ENCODE measurements at regions not wholly inside any gene's neighbourhood (a gene's known extent, or its start where the extent isn't known, plus 50 kb on each side); places are given as distances from the start of the nearest gene placed in this dataset.

GRCh38 chr4:159435561-159436023 lies 332.7 kb downstream of the RAPGEF2 start:
- ATAC-seq = no peak
- DNase-seq = no peak

GRCh38 chr4:159443975-159444374 lies 341.1 kb downstream of the RAPGEF2 start:
- no peak for DNase-seq
- no peak for ATAC-seq

More at GRCh38 chr4:159435561-159436023, 332.7 kb downstream of the RAPGEF2 start:
- intact Hi-C loops (cut with DNase I, micrococcal nuclease) = no loop called here

DNA sequence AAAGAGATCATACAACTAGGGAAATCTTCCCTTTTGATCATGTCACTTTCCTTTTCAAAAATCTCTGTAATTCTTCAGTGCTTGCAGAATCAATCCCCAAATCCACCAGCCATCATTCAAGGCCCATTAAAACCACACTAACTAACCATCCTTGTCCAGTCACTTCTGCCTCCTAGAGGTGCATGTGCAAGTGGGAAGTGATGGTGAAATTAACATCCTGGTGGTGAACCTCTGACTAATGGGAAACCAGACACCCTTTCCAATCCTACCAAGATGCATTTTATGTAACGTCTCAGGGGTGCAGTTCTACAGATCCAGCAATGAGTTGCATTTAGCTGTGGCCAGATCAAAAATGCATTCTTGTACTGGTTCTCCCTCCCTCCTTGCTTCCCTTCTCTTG lies 341.8 kb downstream of the RAPGEF2 start:
- DNase-seq = no peak
- no peak for ATAC-seq
- intact Hi-C loops (cut with DNase I, micrococcal nuclease) = loop anchor here in 1 of 2 donors (10.0 kb wide), 1 partner anchor 240 kb away; no protein-coding TSS in a partner anchor

More at GRCh38 chr4:159443975-159444374, 341.1 kb downstream of the RAPGEF2 start:
- intact Hi-C loops (cut with DNase I, micrococcal nuclease) = loop anchor here in 1 of 2 donors (10.0 kb wide), 1 partner anchor 239 kb away; no protein-coding TSS in a partner anchor

DNA sequence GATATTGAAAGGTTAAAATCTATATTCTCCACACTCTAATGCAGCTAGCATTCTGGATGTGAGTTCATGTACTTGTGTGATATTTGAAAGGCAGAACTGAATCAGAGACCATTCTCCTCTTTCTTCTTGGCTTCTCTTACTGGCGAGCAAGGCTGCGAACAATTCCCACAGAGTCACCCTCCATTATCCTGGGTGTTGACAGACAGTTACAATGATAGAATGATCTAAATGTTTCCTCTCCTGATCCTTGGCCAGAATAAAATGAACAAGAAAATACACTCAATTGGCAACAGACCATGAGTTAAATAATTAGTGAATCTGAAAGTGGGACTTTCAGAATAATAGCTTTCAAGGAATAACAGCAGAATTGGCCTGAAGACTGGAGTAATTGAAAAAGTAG lies 342.8 kb downstream of the RAPGEF2 start:
- no peak for DNase-seq
- ATAC-seq = no peak
- intact Hi-C loops (cut with DNase I, micrococcal nuclease) = loop anchor here in 1 of 2 donors (10.0 kb wide), 1 partner anchor 241 kb away; no protein-coding TSS in a partner anchor

DNA sequence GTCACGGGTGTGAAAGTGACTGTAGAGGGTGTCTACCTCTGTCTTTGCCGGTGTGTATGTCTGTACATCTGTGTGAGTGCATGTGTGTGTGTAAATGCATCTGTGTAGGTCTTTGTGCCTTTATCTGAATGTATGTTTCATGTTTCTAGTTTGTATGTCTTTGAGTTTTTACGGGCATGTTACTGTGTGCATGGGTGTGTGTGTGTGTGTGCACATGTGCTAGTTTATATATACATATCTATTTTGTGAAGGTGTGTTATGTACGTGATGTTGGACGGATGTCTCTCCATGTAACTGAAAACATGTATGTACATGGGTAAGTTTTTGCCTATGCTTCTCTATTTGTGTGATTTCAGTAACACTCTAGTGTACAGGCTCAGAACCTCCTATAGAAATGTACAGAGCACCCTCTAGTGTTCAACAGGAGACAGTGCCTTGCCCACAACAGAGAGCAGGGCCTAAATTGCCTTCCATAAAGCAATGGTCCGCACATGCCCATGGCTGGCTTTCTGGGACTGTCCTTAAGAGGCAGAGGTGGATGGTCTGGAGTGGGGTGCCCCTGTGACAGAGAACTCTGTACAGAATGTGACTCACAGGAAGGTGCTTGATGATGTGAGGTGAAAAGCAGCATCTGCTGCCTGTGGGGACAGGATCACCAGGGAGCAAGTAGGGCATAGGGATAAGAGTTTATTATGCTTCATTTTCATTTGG lies 343.5 kb downstream of the RAPGEF2 start:
- intact Hi-C loops (cut with DNase I, micrococcal nuclease) = loop anchor here in 1 of 2 donors (10.0 kb wide), 1 partner anchor 242 kb away; no protein-coding TSS in a partner anchor
- ATAC-seq (peak; percentile 93), DNase-seq (peak in 1 of 2 donors; percentile 18)

GRCh38 chr4:159447296-159447695 lies 344.4 kb downstream of the RAPGEF2 start:
- DNase-seq (no peak), ATAC-seq (no peak)
- intact Hi-C loops (cut with DNase I, micrococcal nuclease) = loop anchor here in 1 of 2 donors (10.0 kb wide), 1 partner anchor 242 kb away; no protein-coding TSS in a partner anchor

GRCh38 chr4:159451006-159451405 lies 348.1 kb downstream of the RAPGEF2 start:
- intact Hi-C loops (cut with DNase I, micrococcal nuclease) = no loop called here
- DNase-seq (no peak), ATAC-seq (no peak)

DNA sequence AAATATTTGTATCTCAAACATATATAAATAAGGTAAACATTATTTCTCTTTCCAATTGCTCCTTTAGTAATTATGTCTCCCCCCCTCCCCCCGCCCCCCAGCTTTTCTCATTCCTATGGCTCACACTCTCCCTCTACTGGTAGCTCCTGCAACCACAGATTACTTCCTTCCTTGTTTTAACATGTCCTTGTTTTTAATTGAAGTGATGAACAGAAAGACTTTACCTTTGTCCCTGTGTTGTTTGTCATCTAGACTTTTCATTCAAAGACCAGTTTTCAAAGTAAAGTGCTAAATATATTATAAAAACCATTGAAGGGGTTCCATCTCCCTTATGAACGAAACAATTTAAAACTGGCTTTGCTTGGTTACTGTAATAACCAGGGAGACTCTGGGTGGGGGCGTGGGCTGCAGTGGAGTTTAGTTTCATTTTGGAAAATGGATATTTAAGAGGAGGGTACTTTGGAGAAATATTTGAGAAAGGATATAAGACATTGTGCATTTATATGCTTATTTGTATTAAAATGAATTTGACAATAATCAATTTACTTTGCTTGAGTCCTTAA lies 352.9 kb downstream of the RAPGEF2 start:
- ATAC-seq = no peak
- peak in 1 of 2 donors; percentile 5 for DNase-seq
- intact Hi-C loops (cut with DNase I, micrococcal nuclease) = no loop called here

DNA sequence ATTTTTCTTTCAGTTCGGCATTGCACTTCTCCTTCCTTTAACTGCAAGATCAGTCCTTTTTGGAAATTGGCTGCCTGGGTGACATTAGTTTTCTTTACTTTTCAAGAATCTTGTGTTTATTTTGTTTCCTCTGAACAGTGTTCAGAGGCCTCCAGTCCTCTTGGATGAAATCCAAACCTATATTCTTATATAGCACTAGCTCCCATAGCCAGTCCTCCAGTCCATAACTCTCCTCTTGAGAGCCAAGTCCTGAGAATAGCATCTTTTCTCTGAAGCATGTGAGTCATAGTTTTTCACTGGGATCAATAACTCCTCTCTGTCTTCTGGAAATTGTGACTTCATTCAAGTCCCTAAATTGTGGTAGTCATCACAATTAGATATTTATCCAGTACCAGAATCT lies 357.5 kb downstream of the RAPGEF2 start:
- ATAC-seq = no peak
- intact Hi-C loops (cut with DNase I, micrococcal nuclease) = no loop called here
- no peak for DNase-seq

DNA sequence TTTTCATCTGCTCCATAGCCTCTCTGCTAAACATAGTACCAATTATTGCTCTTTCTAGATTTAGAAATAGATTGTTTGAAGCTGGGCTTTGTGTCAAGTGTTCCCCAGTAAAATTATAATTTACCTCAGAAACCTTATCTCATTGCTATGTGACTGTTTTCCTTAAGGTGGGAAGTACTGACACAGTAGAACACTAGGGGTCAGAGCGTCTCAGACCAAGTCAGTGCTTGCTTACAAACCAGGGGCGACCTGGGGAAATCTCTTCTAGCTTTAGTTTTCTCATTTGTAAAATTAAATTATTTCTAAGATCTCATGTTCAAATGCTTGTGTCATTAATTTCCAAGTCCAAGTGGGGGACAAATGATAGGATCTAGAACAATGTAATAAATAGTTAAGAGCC lies 360.4 kb downstream of the RAPGEF2 start:
- ATAC-seq (no peak), DNase-seq (no peak)
- intact Hi-C loops (cut with DNase I, micrococcal nuclease) = no loop called here

DNA sequence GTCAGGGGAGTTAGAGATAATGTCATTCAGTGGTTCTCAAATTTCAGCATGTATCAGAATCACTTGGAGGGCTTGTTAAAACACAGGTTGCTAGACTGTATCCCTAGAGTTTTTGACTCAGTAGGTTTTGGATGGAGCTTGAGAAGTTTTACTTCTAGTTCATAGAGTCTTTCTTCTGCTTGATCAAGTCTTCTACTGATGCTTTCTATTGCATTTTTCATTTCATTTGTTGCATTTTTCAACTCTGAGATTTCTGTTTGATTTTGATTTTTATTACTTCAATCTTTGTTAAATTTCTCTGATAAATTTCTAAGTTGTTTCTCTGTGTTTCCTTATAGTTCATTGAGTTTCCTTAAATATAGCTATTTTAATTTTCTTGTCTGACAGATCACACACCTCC lies 361.4 kb downstream of the RAPGEF2 start:
- intact Hi-C loops (cut with DNase I, micrococcal nuclease) = no loop called here
- ATAC-seq (no peak), DNase-seq (no peak)

DNA sequence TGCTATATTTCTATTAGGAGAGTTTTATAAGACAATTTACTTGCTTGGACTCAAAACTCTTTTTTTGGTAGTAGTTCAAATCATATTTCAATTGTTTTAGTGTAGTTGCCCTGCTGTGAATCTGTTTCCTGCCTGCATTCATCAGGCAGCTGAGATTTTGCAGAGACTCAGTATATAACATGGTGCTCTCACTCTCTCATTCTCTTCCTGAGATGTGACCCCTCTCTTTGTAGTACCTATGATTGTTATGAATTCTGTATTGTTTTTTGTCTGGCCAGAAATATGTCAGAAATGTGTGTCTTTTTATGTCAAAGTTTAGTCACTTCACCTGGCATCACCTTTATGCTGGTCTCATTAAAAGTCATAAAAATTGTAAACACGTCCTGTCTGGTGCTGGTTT lies 374.0 kb downstream of the RAPGEF2 start:
- ATAC-seq = no peak
- intact Hi-C loops (cut with DNase I, micrococcal nuclease) = no loop called here

DNA sequence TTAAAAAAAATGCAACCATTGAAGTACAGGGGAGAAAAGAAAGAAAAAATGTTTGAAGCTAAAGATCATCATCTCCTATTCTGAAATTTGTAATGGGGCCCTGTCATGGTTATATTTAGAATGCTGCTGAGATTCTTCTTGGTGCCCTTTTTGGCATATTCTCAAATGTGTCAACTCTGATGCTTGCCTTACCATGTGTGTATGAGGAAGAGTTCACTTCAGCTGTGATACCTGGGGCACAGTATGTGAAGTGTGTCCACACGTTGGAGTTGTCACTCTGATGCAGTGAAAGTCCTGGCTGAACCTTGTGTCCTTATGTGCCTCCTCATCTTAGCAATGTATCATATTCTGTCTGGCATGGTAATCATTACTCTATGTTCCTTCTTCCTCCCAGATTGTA lies 377.9 kb downstream of the RAPGEF2 start:
- DNase-seq (no peak), ATAC-seq (no peak)
- intact Hi-C loops (cut with DNase I, micrococcal nuclease) = no loop called here

More for the DNA sequence above, 374.0 kb downstream of the RAPGEF2 start:
- DNase-seq = no peak

- DNase-seq (no peak), ATAC-seq (no peak)
- intact Hi-C loops (cut with DNase I, micrococcal nuclease) = no loop called here
Measured at GRCh38 chr4:159481936-159482335, 379.1 kb downstream of the RAPGEF2 start.

DNA sequence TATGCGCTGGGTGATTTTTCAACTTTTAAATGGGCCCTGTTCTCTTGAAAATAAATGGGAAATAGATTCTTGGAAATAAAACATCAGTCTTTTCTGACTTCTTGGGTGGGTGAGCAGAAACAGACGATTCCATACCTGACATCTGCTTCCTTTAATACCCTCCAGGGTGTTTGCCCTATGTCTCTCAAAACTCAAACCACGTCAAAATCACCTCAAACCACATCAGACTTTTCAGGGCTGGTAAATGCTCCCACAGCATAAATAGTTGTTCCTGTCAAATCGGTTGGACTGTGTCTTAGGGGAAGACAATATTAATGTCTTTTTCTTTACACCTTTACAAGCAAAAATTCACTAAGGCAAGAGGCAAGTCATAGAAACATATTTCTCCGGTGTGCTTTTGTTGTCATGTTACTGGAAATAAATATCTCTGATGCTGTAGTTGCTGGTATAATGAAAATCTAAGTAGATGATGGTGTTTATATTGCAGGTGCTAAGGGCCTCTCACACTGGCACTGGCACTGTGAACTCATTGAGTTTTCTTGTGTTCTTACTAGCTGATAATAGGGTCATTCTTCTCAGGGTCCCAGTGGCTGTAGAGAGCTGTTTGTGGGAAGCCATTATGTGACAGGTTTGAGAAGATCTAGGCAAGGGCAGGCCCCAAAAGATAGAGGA lies 380.4 kb downstream of the RAPGEF2 start:
- DNase-seq (no peak), ATAC-seq (no peak)
- intact Hi-C loops (cut with DNase I, micrococcal nuclease) = no loop called here

DNA sequence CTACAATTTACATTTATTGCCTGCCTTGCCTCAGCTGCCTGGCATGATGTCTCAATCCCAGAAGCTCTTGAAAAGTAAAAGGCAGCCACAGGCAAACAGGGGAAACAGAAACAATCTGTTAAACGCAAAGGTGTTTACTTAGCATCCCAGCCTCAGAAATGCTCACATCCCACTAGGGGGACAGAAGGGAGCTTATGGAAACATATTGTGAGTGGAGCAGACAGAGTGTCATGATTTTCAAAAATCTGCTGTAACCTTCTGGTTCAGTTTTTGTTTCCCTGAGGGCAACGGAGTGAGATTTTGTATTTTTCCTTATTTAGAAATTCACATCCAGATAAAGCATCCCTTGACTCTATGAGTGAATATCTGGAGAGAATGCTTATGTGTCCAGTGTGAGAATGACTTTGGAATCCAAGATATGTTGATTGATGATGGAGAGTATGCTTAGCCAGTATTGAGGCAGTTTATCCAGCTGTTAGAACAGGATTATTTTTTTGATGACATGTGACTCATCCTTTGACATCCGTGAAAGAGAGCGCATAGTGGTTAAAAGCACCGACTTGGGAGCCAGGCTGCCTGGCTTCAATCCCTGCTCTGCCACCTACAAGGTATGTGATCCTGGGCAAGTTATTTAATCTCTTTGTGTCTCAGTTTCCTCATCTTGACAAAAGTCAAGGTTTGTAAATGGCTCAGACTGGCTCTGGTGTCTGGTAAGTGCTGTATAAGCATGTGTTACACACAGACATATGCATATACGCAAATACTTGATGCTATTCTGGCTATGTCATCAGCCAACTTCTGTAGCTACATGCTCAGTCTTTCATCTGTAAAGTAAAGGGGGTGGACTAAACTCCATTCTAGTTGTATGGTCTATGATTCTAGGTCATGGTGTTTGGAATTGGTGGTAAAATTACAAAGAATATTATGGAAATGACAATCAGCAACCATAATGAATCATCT lies 381.2 kb downstream of the RAPGEF2 start:
- DNase-seq (no peak), ATAC-seq (no peak)
- intact Hi-C loops (cut with DNase I, micrococcal nuclease) = no loop called here

DNA sequence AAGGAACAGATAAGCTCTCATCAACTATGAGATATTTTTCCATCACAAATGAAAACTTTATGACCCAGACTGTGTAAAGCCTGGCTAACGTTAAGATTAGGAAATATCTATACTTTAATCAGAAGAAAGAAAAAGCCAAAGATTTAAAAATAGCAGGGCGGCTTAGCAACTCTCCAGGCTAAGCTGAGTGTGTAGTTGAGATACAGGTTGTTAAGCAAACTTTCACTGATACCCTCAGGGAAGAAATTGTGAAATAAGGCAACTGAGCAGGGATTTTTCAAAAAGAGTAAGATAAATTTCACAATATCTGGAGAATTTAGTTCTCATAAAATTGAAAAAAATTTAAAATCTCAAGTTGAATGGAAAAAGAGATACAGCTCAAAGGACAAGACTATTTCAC lies 382.0 kb downstream of the RAPGEF2 start:
- intact Hi-C loops (cut with DNase I, micrococcal nuclease) = no loop called here
- ATAC-seq = no peak
- DNase-seq = no peak

- intact Hi-C loops (cut with DNase I, micrococcal nuclease) = no loop called here
- peak in 1 of 2 donors; percentile 17 for DNase-seq
- peak; percentile 81 for ATAC-seq
Measured at GRCh38 chr4:159487284-159487747, 384.4 kb downstream of the RAPGEF2 start.
